OCI-LY7 (cell line): ENCODE measurements at regions not wholly inside any gene's neighbourhood (a gene's known extent, or its start where the extent isn't known, plus 50 kb on each side); places are given as distances from the start of the nearest gene placed in this dataset.

Experiments
- CTCF ChIP-seq: fragments of 200-600 bp; sonication (generic); conservative IDR thresholded peaks from 2 replicates; pipeline ENCODE4 v1.5.1; 2014; ENCODE audit warnings: mild to moderate bottlenecking, antibody characterized with exemption, low read length, moderate library complexity, mixed read lengths
- EZH2phosphoT487 ChIP-seq: fragments of 200-600 bp; sonication (generic); IDR thresholded peaks from 2 replicates; pipeline ENCODE4 v1.6.1; 2018; ENCODE audit warnings: low read depth, borderline replicate concordance, mild to moderate bottlenecking, mixed run types, antibody characterized with exemption, low read length, moderate library complexity, mixed read lengths

- TF ChIP-seq CTCF (no peak), EZH2phosphoT487 (no peak)
These were observed 123.1 kb upstream of the SLC34A2 start for GRCh38 chr4:25532591-25532990.
